CD4-positive, alpha-beta T cell (primary cell): ENCODE measurements at regions not wholly inside any gene's neighbourhood (a gene's known extent, or its start where the extent isn't known, plus 50 kb on each side); places are given as distances from the start of the nearest gene placed in this dataset.

Experiments
- ATAC-seq: fragments of 200-7000 bp; cut with Tn5 transposase; one replicate; pipeline ENCODE4 v1.10.0; 2022; ENCODE audit warnings: mild to moderate bottlenecking; ENCODE audit not compliant: poor library complexity
- CTCF ChIA-PET: fragments of 350-600 bp; sonication (Branson Sonifier 250); formaldehyde crosslinking; loops from one replicate; lab custom pipeline; 2021; ENCODE audit warnings: antibody characterized with exemption, inconsistent platforms; lab: Charles Lee
- POLR2A ChIA-PET: fragments of 350-600 bp; sonication (Branson Sonifier 250); formaldehyde crosslinking; loops from one replicate; lab custom pipeline; 2021; ENCODE audit warnings: antibody characterized with exemption, inconsistent platforms; lab: Charles Lee
- DNase-seq, 14 experiments: peaks; one replicate each; pipeline ENCODE4 v3.0.0-alpha.2; 2013 to 2020; ENCODE audit warnings: mixed read lengths in 2 of 14
- H3K27ac ChIP-seq, 2 donors: one replicate each; pipeline versions ENCODE4 v1.5.1 to v1.7.0; 2013; ENCODE audit warnings: low read length in 2 of 2, low read depth in 1 of 2, mild to moderate bottlenecking in 1 of 2
- H3K27me3 ChIP-seq, 2 experiments: 1 replicate in 1 of 2; 2 replicates in 1 of 2; pipeline versions ENCODE4 v1.6.1 to v1.7.0; 2013; ENCODE audit warnings: low read length in 2 of 2, control low read depth in 1 of 2, mild to moderate bottlenecking in 1 of 2, moderate library complexity in 1 of 2; ENCODE audit not compliant: insufficient read depth in 2 of 2, control insufficient read depth in 1 of 2
- H3K36me3 ChIP-seq: one replicate; pipeline ENCODE4 v1.6.1; 2013; ENCODE audit warnings: low read length, control low read depth; ENCODE audit not compliant: insufficient read depth
- H3K4me1 ChIP-seq: one replicate; pipeline ENCODE4 v1.6.1; 2013; ENCODE audit warnings: low read length, control low read depth; ENCODE audit not compliant: insufficient read depth
- H3K4me3 ChIP-seq: one replicate; pipeline ENCODE4 v1.5.1; 2013; ENCODE audit warnings: mild to moderate bottlenecking, low read length, moderate library complexity
- H3K9me3 ChIP-seq, 2 experiments: 1 replicate in 1 of 2; 2 replicates in 1 of 2; pipeline versions ENCODE4 v1.6.1 to v1.7.0; 2013; ENCODE audit warnings: low read length in 2 of 2, mild to moderate bottlenecking in 2 of 2, control low read depth in 1 of 2, moderate library complexity in 1 of 2; ENCODE audit not compliant: control insufficient read depth in 1 of 2, insufficient read depth in 1 of 2
- H3K27ac Mint-ChIP-seq: one replicate; pipeline ENCODE4 v1.8.0; 2020; ENCODE audit warnings: mixed read lengths
- H3K27me3 Mint-ChIP-seq: one replicate; pipeline ENCODE4 v1.8.0; 2021; ENCODE audit warnings: mixed read lengths
- H3K36me3 Mint-ChIP-seq: one replicate; pipeline ENCODE4 v1.8.0; 2021; ENCODE audit warnings: low read depth, mixed read lengths
- H3K4me1 Mint-ChIP-seq: one replicate; pipeline ENCODE4 v1.8.0; 2021; ENCODE audit warnings: low read depth, mixed read lengths
- H3K4me3 Mint-ChIP-seq: one replicate; pipeline ENCODE4 v1.8.0; 2020; ENCODE audit warnings: mild to moderate bottlenecking, mixed read lengths
- H3K9me3 Mint-ChIP-seq: one replicate; pipeline ENCODE4 v1.8.0; 2020; ENCODE audit warnings: mixed read lengths
- CTCF ChIP-seq: fragments of 200-600 bp; IDR thresholded peaks from one replicate; pipeline ENCODE4 v1.8.0; 2022; ENCODE audit warnings: antibody characterized with exemption, mild to moderate bottlenecking
- intact Hi-C, 2 experiments: fragments of 100-400 bp; cut with DNase I in 1 of 2; cut with micrococcal nuclease in 1 of 2; formaldehyde crosslinking; loops; one replicate each; pipeline versions ENCODE4 v1.15.1 to v1.9.0; 2023 to 2025; cut with DNase I, micrococcal nuclease

- Mint-ChIP-seq H3K27ac (peak overlapping the region; percentile 98), H3K27me3 (no peaks in the 10 kb centered on the region), H3K4me1 (peaks cover 90% of the 10 kb centered on the region), H3K9me3 (no peaks in the 10 kb centered on the region), H3K36me3 (no peaks in the 10 kb centered on the region), H3K4me3 (peak overlapping the region; percentile 72)
- peak in 1 of 14 experiments; percentile 17 for DNase-seq
- intact Hi-C loops = loop anchor here (2.0 to 5.0 kb wide), 3 partner anchors 38 to 173 kb away; no protein-coding TSS in a partner anchor
- CTCF ChIA-PET = interaction anchor here (1.1 to 5.0 kb wide), 2 partner anchors 50 to 62 kb away, joined by 8 to 18 read pairs; partner anchors contain the start of gene KLF13
- no peak overlapping the region for H3K4me3 ChIP-seq
- H3K27ac ChIP-seq = peak overlapping the region; percentile 79 to 85
- no peak for ATAC-seq
- H3K27me3 ChIP-seq = no peaks in the 10 kb centered on the region
- H3K9me3 ChIP-seq = no peaks in the 10 kb centered on the region
- POLR2A ChIA-PET = interaction anchor here (0.8 to 11.2 kb wide), 24 partner anchors 10 to 224 kb away, joined by 3 to 234 read pairs (median 8); partner anchors contain the start of gene KLF13
- TF ChIP-seq CTCF = no peak
- H3K36me3 ChIP-seq = no peaks in the 10 kb centered on the region
- H3K4me1 ChIP-seq = peaks cover 91% of the 10 kb centered on the region
Observed at GRCh38 chr15:31264559-31265089, 62.0 kb upstream of the KLF13 start.

DNA sequence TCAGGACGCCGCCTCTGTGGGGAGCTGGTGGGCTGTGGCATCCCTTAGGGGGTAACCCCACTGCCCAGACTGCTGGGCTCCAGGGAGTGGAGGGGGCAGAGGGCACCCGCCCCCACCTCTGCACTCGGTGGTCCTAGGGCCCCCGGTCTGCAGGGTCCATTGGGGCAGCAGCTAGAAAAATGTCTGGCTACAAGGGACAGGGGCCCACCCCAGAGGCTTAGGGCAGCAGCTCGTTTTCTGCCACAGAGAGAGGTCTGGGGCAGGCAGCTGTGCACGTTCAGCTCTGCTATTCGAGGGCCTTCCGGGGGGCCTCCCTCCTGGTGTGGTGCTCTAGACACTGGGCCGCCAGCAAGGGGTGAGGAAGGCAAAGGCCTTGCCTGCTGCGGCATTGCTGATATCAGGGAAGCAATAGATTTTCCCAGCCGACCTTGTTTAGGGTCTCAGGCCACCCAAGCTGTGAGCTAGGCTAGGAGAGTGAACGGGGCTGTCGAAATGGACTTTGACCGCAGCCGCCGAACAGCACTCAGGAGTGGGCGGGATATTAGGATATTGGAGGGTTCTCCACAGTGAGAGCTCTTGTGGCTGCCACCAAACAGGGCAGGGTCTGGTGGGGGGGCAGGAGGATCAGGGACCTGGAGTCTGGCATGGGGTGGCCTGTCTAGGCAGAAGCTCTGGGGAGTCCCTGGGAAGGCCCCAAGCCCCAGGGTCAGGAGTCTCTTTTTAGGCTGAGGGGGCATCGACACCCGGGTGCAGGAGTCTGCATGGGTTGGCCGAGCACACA is 61.4 kb upstream of the KLF13 start:
- intact Hi-C loops = loop anchor here (2.0 to 5.0 kb wide), 3 partner anchors 37 to 172 kb away; no protein-coding TSS in a partner anchor
- no peaks in the 10 kb centered on the region for H3K9me3 Mint-ChIP-seq
- H3K4me3 Mint-ChIP-seq = peak overlapping the region; percentile 56
- peaks cover 97% of the 10 kb centered on the region for H3K4me1 Mint-ChIP-seq
- DNase-seq = peak in 4 of 14 experiments; percentile 24 to 50 (median 40)
- Histone ChIP-seq H3K27ac (peak overlapping the region; percentile 79 to 85), H3K4me1 (peaks cover 95% of the 10 kb centered on the region), H3K4me3 (no peak overlapping the region), H3K36me3 (no peaks in the 10 kb centered on the region), H3K9me3 (no peaks in the 10 kb centered on the region), H3K27me3 (no peaks in the 10 kb centered on the region)
- ChIA-PET CTCF (interaction anchor here (5.0 kb wide), 1 partner anchor 51 kb away, joined by 18 read pairs; no protein-coding TSS in a partner anchor), POLR2A (interaction anchor here (1.0 to 11.2 kb wide), 21 partner anchors 23 to 223 kb away, joined by 3 to 234 read pairs (median 10); partner anchors contain the start of gene KLF13)
- no peaks in the 10 kb centered on the region for H3K36me3 Mint-ChIP-seq
- TF ChIP-seq CTCF = no peak
- H3K27me3 Mint-ChIP-seq = no peaks in the 10 kb centered on the region
- peak overlapping the region; percentile 98 for H3K27ac Mint-ChIP-seq
- no peak for ATAC-seq

DNA sequence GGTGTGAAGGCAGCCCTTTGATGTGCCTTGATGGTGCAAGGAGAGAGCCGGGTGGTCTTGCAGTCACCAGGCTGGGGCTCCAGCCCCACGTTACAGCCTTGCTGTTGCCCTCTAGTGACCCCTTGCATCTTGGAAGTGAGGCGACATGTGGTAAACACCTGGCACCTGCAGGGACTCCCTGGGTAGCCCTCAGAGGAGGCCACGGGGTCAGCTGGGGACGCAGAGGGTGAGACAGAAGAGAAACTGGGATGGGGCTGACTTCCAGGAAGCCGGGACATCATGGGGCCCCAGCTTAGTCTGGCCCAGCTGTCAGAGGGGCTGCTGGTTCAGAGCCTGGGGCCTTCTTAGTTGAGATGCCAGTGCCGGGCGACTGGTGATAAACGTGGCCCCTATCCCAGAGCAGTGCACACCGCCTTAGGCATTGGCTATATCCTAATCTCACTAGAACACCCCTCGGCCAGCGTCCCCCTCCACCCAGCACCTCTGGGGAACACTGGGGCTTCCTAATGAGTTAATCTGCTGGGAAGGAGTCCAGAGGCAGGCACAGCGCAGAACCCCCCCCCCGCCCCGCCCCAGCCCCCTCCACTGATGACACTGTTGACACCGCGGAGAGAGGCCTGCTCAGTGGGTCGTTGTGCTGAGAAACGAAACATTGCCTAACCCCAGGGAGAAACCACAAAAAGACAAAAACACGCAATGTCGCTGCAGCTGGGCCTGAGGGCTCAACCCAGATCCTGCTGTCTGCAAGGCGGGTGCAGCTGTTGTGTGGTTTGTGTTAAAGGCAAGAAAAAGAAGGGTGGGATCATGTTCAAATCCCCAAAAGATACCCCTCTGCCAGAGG is 60.5 kb upstream of the KLF13 start:
- peaks cover 98% of the 10 kb centered on the region for H3K4me1 Mint-ChIP-seq
- H3K9me3 Mint-ChIP-seq = no peaks in the 10 kb centered on the region
- CTCF ChIA-PET = no interaction called here
- intact Hi-C loops = loop anchor here (1.0 to 5.0 kb wide), 6 partner anchors 36 to 171 kb away; partner anchors contain the start of gene KLF13 (in 1 of the 2)
- Histone ChIP-seq H3K4me1 (peaks cover 97% of the 10 kb centered on the region), H3K36me3 (no peaks in the 10 kb centered on the region), H3K27me3 (no peaks in the 10 kb centered on the region), H3K27ac (peak overlapping the region; percentile 79 to 85), H3K9me3 (no peaks in the 10 kb centered on the region), H3K4me3 (no peak overlapping the region)
- no peaks in the 10 kb centered on the region for H3K36me3 Mint-ChIP-seq
- no peaks in the 10 kb centered on the region for H3K27me3 Mint-ChIP-seq
- H3K27ac Mint-ChIP-seq = peak overlapping the region; percentile 98
- peak overlapping the region; percentile 71 for H3K4me3 Mint-ChIP-seq
- ATAC-seq = peak; percentile 86
- POLR2A ChIA-PET = interaction anchor here (0.7 to 11.2 kb wide), 21 partner anchors 11 to 174 kb away, joined by 3 to 234 read pairs (median 5); partner anchors contain the start of gene KLF13
- TF ChIP-seq CTCF = no peak
- DNase-seq = peak; percentile 58 to 90 (median 76)
